ENCODE measurements at regions not wholly inside any gene's neighbourhood (a gene's known extent, or its start where the extent isn't known, plus 50 kb on each side); places are given as distances from the start of the nearest gene placed in this dataset.

DNA sequence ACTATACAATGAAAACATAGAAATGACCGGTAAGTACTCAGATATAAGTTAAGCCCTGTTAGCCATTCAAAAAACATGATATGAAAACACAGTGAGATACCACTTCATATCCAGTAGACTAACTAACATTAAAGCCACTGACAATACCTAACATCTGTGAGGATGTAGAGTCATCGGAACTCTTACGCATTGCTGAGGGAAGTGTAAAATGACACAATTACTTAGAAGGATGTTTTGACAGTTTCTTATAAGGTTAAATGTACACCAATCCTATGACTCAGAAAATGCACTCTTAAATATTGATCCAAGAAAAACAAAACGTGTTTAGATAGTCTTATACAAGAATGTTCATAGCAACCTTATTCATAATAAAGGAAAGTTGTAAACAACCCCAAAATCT lies 782.9 kb downstream of the BCL11B start:
- no peak for TF ChIP-seq POLR2AphosphoS5 (IDR thresholded peaks at IDR 0.05; ENCODE audit: low read depth, low read length)
- no peak for TF ChIP-seq SPI1 (IDR thresholded peaks at IDR 0.05; ENCODE audit: low read depth, low read length)
- no peak for TF ChIP-seq TAF1 (IDR thresholded peaks at IDR 0.05; ENCODE audit: low read depth, low read length)

All from GM12891 (cell line).